ENCODE measurements at regions not wholly inside any gene's neighbourhood (a gene's known extent, or its start where the extent isn't known, plus 50 kb on each side); places are given as distances from the start of the nearest gene placed in this dataset.
"Not testable (repeated sequence)": the region's sequence is repeated elsewhere in the genome, so short reads cannot be mapped to it uniquely, and the experiment has no call there.

DNA sequence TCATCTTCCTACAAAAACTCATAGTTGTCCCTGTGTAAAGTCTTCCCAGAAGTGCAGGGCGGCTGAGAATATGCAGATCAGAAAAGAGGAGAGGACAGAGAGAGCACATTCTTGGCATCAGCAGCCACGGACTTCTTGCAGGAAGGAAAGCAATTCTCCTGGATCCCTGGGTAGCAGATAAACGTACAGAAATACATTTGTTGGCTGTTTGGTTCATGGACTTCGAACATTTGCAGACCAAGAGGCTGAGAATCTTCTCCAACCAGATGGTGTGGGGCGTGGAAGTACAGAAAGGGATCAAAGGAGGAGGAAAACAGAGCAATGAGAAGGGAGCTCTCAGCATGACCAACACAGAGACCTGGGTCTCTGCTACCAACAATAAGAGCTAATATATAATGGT is 319.9 kb downstream of the NPHP4 start:
- TF ChIP-seq, protein P1, sequence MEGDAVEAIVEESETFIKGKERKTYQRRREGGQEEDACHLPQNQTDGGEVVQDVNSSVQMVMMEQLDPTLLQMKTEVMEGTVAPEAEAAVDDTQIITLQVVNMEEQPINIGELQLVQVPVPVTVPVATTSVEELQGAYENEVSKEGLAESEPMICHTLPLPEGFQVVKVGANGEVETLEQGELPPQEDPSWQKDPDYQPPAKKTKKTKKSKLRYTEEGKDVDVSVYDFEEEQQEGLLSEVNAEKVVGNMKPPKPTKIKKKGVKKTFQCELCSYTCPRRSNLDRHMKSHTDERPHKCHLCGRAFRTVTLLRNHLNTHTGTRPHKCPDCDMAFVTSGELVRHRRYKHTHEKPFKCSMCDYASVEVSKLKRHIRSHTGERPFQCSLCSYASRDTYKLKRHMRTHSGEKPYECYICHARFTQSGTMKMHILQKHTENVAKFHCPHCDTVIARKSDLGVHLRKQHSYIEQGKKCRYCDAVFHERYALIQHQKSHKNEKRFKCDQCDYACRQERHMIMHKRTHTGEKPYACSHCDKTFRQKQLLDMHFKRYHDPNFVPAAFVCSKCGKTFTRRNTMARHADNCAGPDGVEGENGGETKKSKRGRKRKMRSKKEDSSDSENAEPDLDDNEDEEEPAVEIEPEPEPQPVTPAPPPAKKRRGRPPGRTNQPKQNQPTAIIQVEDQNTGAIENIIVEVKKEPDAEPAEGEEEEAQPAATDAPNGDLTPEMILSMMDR (IDR thresholded peaks at IDR 0.05): not testable (repeated sequence)
- TF ChIP-seq POLR2A (IDR thresholded peaks at IDR 0.05): not testable (repeated sequence)

All from right lobe of liver (tissue), 4 donors.